Lower lobe of right lung (tissue), 2 donors: ENCODE measurements at regions not wholly inside any gene's neighbourhood (a gene's known extent, or its start where the extent isn't known, plus 50 kb on each side); places are given as distances from the start of the nearest gene placed in this dataset.

Experiments
- ATAC-seq, 2 donors: fragments of 200-7000 bp; cut with Tn5 transposase; one replicate each; pipeline ENCODE4 v1.9.1; 2020 to 2022; ENCODE audit warnings: mild to moderate bottlenecking in 2 of 2, moderate library complexity in 2 of 2
- DNase-seq: peaks from one replicate; pipeline ENCODE4 v3.0.0-alpha.2; 2020
- H3K27ac ChIP-seq: fragments of 200-600 bp; one replicate; pipeline ENCODE4 v1.8.0; 2022
- H3K27me3 ChIP-seq: fragments of 200-600 bp; one replicate; pipeline ENCODE4 v1.8.0; 2022; ENCODE audit warnings: low read depth
- H3K36me3 ChIP-seq: fragments of 200-600 bp; one replicate; pipeline ENCODE4 v1.8.0; 2022; ENCODE audit warnings: mild to moderate bottlenecking
- H3K4me1 ChIP-seq: fragments of 200-600 bp; one replicate; pipeline ENCODE4 v1.8.0; 2022
- H3K4me3 ChIP-seq: fragments of 200-600 bp; one replicate; pipeline ENCODE4 v1.8.0; 2022; ENCODE audit warnings: mild to moderate bottlenecking
- H3K9me3 ChIP-seq: fragments of 200-600 bp; one replicate; pipeline ENCODE4 v1.8.0; 2022
- CTCF ChIP-seq: fragments of 200-600 bp; IDR thresholded peaks from one replicate; pipeline ENCODE4 v1.8.0; 2022; ENCODE audit warnings: antibody characterized with exemption, mild to moderate bottlenecking
- intact Hi-C: fragments of 100-400 bp; cut with DNase I; formaldehyde crosslinking; loops from one replicate; pipeline ENCODE4 v1.11.0; 2022
- donor health status: DM: no; HTN: yes; CAD: no; lungs with severe emphysema.

GRCh38 chr14:86539361-86540070 is 1009.6 kb downstream of the FLRT2 start:
- no peak overlapping the region for H3K27ac ChIP-seq
- no peaks in the 10 kb centered on the region for H3K27me3 ChIP-seq
- intact Hi-C loops = no loop called here
- ATAC-seq (no peak), DNase-seq (no peak)
- H3K4me1 ChIP-seq = no peaks in the 10 kb centered on the region
- H3K9me3 ChIP-seq = no peaks in the 10 kb centered on the region
- H3K4me3 ChIP-seq = no peak overlapping the region
- no peak for TF ChIP-seq CTCF
- no peaks in the 10 kb centered on the region for H3K36me3 ChIP-seq

- ATAC-seq (no peak), DNase-seq (no peak)
- no peak overlapping the region for H3K27ac ChIP-seq
- no peaks in the 10 kb centered on the region for H3K4me1 ChIP-seq
- no peak for TF ChIP-seq CTCF
- no peaks in the 10 kb centered on the region for H3K27me3 ChIP-seq
- no peaks in the 10 kb centered on the region for H3K36me3 ChIP-seq
- no peaks in the 10 kb centered on the region for H3K9me3 ChIP-seq
- H3K4me3 ChIP-seq = no peak overlapping the region
- intact Hi-C loops = no loop called here
Observed at GRCh38 chr14:86533834-86534233, 1003.9 kb downstream of the FLRT2 start.

GRCh38 chr14:86532219-86532618 is 1002.3 kb downstream of the FLRT2 start:
- intact Hi-C loops = no loop called here
- Histone ChIP-seq H3K9me3 (no peaks in the 10 kb centered on the region), H3K27ac (no peak overlapping the region), H3K4me1 (no peaks in the 10 kb centered on the region), H3K4me3 (no peak overlapping the region), H3K36me3 (no peaks in the 10 kb centered on the region), H3K27me3 (no peaks in the 10 kb centered on the region)
- ATAC-seq (no peak), DNase-seq (no peak)
- TF ChIP-seq CTCF = no peak

GRCh38 chr14:86530457-86530856 is 1000.5 kb downstream of the FLRT2 start:
- H3K36me3 ChIP-seq = no peaks in the 10 kb centered on the region
- DNase-seq (no peak), ATAC-seq (no peak)
- no peak overlapping the region for H3K4me3 ChIP-seq
- no peak for TF ChIP-seq CTCF
- no peaks in the 10 kb centered on the region for H3K9me3 ChIP-seq
- intact Hi-C loops = no loop called here
- H3K27me3 ChIP-seq = no peaks in the 10 kb centered on the region
- H3K27ac ChIP-seq = no peak overlapping the region
- H3K4me1 ChIP-seq = no peaks in the 10 kb centered on the region

GRCh38 chr14:86527312-86527711 is 997.4 kb downstream of the FLRT2 start:
- intact Hi-C loops = no loop called here
- H3K27ac ChIP-seq = no peak overlapping the region
- no peaks in the 10 kb centered on the region for H3K9me3 ChIP-seq
- no peak overlapping the region for H3K4me3 ChIP-seq
- DNase-seq (no peak), ATAC-seq (no peak)
- TF ChIP-seq CTCF = no peak
- H3K36me3 ChIP-seq = no peaks in the 10 kb centered on the region
- H3K27me3 ChIP-seq = no peaks in the 10 kb centered on the region
- H3K4me1 ChIP-seq = no peaks in the 10 kb centered on the region

- no peaks in the 10 kb centered on the region for H3K9me3 ChIP-seq
Observed at GRCh38 chr14:86525673-86526072, 995.7 kb downstream of the FLRT2 start.

More at GRCh38 chr14:86525673-86526072, 995.7 kb downstream of the FLRT2 start:
- no peak overlapping the region for H3K4me3 ChIP-seq
- H3K27ac ChIP-seq = no peak overlapping the region
- no peak for DNase-seq
- TF ChIP-seq CTCF = no peak
- no peaks in the 10 kb centered on the region for H3K36me3 ChIP-seq
- intact Hi-C loops = no loop called here
- no peak for ATAC-seq
- no peaks in the 10 kb centered on the region for H3K27me3 ChIP-seq
- no peaks in the 10 kb centered on the region for H3K4me1 ChIP-seq
